ENCODE measurements at regions not wholly inside any gene's neighbourhood (a gene's known extent, or its start where the extent isn't known, plus 50 kb on each side); places are given as distances from the start of the nearest gene placed in this dataset.

DNA sequence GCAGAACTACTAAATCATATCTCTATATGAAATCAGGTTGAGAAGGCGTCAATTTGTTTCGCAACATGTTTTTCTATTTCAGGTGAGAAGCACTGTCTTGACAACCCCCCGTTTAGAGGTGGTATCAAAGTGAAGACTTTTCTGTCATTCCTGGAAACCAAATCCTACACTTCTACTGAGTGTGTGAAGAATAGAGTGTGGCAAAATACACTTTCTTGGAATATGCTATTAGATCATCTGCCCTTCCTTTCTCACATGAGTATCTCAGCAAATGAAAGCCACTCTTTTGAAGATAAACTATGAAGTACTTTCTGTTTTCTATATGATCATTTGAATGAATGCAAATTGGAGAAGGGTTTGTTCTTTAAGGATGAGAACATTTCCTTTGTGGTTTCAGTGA is 174.0 kb upstream of the FMR1 start:
- Mint-ChIP-seq H3K36me3 (no peaks in the 10 kb centered on the region), H3K27ac (peak overlapping the region in 2 of 6 donors; percentile 8 to 12)

DNA sequence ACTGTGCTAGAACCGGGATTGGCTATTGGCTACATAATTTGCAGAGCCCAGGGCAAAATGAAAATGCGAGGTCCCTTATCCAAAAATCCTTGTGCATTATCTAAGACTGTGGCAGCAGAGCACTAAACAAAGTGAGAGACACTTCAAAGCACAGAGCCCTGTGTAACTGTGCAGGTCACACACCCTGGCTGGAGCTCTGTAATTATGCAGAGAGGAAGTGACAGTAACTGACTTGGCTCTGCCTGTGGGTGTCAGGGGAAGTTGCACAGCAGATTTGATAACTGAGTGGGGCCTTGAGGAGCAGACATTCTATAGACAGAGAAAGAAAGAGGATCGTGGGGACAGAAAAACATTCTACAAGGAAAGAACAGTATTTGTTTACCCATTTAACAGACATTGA is 173.5 kb upstream of the FMR1 start:
- H3K27ac Mint-ChIP-seq: peak overlapping the region in 2 of 6 donors; percentile 4 to 29
- no peaks in the 10 kb centered on the region for H3K36me3 Mint-ChIP-seq
- peaks cover 0 to 5% (median 5%) of the 10 kb centered on the region in 3 donors for H3K27me3 Mint-ChIP-seq (ENCODE audit: low read depth in 3 of 3)
- no peak for DNase-seq
- peak overlapping the region in 1 of 5 donors; percentile 43 for H3K4me3 Mint-ChIP-seq
- H3K9me3 Mint-ChIP-seq: no peaks in the 10 kb centered on the region
- peaks cover 0 to 6% of the 10 kb centered on the region in 2 donors for H3K4me1 Mint-ChIP-seq

More for the DNA sequence above, 174.0 kb upstream of the FMR1 start:
- peaks cover 0 to 6% of the 10 kb centered on the region in 2 donors for H3K4me1 Mint-ChIP-seq
- peaks cover 0 to 5% (median 5%) of the 10 kb centered on the region in 3 donors for H3K27me3 Mint-ChIP-seq (ENCODE audit: low read depth in 3 of 3)
- DNase-seq: no peak
- peak overlapping the region in 1 of 5 donors; percentile 43 for H3K4me3 Mint-ChIP-seq
- H3K9me3 Mint-ChIP-seq: no peaks in the 10 kb centered on the region

DNA sequence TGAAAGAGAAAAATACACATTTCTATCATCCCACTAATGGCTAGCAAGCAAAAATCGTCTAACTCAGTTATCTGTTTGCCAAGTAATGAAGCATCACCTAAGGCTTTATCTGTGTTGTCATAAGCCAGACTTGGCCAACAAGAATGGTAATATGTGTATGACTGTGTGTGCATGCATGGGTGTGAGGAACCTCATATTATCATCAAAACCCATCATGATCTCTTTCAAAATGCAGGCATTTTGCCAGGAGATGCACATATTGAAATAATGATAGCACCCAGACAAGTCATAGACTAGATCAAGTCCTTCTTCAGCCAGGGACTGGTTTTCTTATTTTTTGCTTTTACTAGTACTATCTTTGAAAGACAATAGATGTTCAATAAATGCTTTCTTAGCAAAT is 172.5 kb upstream of the FMR1 start:
- no peak for DNase-seq
- H3K27me3 Mint-ChIP-seq (ENCODE audit: low read depth in 3 of 3): peaks cover 0 to 5% (median 5%) of the 10 kb centered on the region in 3 donors

GRCh38 chrX:147741776-147742175 is 169.9 kb upstream of the FMR1 start:
- no peak overlapping the region for H3K27ac Mint-ChIP-seq
- peaks cover 0 to 2% (median 0%) of the 10 kb centered on the region in 6 donors for H3K9me3 Mint-ChIP-seq
- DNase-seq: no peak
- H3K27me3 Mint-ChIP-seq (ENCODE audit: low read depth in 3 of 3): peaks cover 1 to 7% (median 3%) of the 10 kb centered on the region in 3 donors
- H3K36me3 Mint-ChIP-seq: no peaks in the 10 kb centered on the region
- H3K4me3 Mint-ChIP-seq: no peak overlapping the region
- H3K4me1 Mint-ChIP-seq: peaks cover 0 to 6% of the 10 kb centered on the region in 2 donors

More for the DNA sequence above, 172.5 kb upstream of the FMR1 start:
- Mint-ChIP-seq H3K4me3 (no peak overlapping the region), H3K36me3 (no peaks in the 10 kb centered on the region), H3K4me1 (peaks cover 0 to 6% of the 10 kb centered on the region in 2 donors), H3K9me3 (no peaks in the 10 kb centered on the region), H3K27ac (no peak overlapping the region)

- Mint-ChIP-seq H3K27me3 (ENCODE audit: low read depth in 3 of 3) (peaks cover 2 to 5% (median 3%) of the 10 kb centered on the region in 3 donors), H3K4me3 (no peak overlapping the region)
Observed at GRCh38 chrX:147749308-147749707, 162.4 kb upstream of the FMR1 start.

DNA sequence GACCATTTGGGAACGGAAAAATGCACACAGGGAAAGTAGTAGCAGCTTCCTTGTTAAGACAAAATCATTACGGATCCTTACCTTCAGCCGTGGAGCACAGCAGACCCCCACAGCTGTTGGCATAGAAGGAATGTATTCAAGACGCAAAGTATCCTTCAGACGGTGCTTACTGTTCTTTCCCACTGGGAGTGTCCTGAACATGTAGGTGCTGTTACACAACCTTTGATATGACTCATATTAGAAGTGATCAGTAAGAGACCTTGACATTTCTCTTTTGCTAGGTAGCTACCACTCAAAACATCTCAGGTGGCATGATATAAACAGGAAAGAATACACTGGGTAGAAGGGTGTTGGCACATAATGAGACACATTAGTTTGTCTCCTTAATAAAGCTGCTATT is 154.0 kb upstream of the FMR1 start:
- H3K27ac Mint-ChIP-seq: no peak overlapping the region
- H3K4me3 Mint-ChIP-seq: no peak overlapping the region
- no peak for DNase-seq
- H3K27me3 Mint-ChIP-seq (ENCODE audit: low read depth in 3 of 3): peaks cover 0 to 2% (median 2%) of the 10 kb centered on the region in 3 donors
- no peaks in the 10 kb centered on the region for H3K4me1 Mint-ChIP-seq
- no peaks in the 10 kb centered on the region for H3K36me3 Mint-ChIP-seq
- peaks cover 0 to 3% (median 0%) of the 10 kb centered on the region in 6 donors for H3K9me3 Mint-ChIP-seq

More at GRCh38 chrX:147749308-147749707, 162.4 kb upstream of the FMR1 start:
- no peak for DNase-seq
- peaks cover 0 to 2% (median under 1%) of the 10 kb centered on the region in 6 donors for H3K9me3 Mint-ChIP-seq
- no peak overlapping the region for H3K27ac Mint-ChIP-seq
- H3K4me1 Mint-ChIP-seq: no peaks in the 10 kb centered on the region
- H3K36me3 Mint-ChIP-seq: no peaks in the 10 kb centered on the region

- Mint-ChIP-seq H3K4me3 (no peak overlapping the region), H3K27me3 (ENCODE audit: low read depth in 3 of 3) (peaks cover 0 to 2% (median 0%) of the 10 kb centered on the region in 3 donors), H3K36me3 (no peaks in the 10 kb centered on the region), H3K9me3 (no peaks in the 10 kb centered on the region), H3K27ac (no peak overlapping the region), H3K4me1 (peaks cover 0 to 4% of the 10 kb centered on the region in 2 donors)
- DNase-seq: no peak
Observed at GRCh38 chrX:147763131-147763530, 148.6 kb upstream of the FMR1 start.

DNA sequence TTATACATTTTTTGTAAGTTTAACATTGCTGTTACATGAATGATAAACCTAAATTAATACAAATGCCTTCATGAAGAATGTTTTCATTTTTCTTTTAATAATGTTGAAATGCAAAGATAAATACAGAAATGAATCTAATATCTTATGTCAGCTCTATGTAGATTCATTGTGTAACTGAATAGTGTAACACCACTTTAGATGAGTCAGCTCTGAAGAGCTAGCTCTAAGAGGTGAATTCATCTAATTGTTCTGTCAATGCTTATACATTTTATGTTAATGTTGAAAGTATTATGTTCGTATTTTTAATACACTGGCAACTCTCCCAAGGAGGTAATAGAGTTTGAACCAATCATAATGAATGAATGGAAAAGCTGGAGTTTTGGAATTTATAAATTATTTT is 146.9 kb upstream of the FMR1 start:
- H3K27me3 Mint-ChIP-seq (ENCODE audit: low read depth in 3 of 3): peaks cover 0 to 6% (median 0%) of the 10 kb centered on the region in 3 donors
- no peaks in the 10 kb centered on the region for H3K9me3 Mint-ChIP-seq
- no peak overlapping the region for H3K4me3 Mint-ChIP-seq
- H3K27ac Mint-ChIP-seq: no peak overlapping the region
- H3K4me1 Mint-ChIP-seq: peaks cover 0 to 4% of the 10 kb centered on the region in 2 donors
- H3K36me3 Mint-ChIP-seq: no peaks in the 10 kb centered on the region
- no peak for DNase-seq

DNA sequence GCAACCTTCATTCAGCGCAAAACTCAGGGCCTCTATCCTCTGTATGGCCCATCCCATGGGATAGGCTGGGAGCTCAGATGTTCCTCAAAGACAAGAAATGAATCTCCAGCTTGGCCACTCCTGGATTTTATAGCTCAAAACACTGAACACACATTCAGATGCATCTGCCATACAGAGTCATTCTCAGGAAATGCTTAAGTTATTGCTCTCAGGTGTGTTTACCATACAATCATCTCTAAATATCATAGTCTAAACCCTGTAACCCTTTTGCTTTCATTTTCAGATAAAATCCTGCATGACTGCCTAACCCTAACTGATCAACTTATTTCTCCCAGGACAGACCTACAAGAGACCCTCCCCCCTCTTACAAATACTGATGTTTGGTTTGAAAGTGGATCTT is 140.9 kb upstream of the FMR1 start:
- peaks cover 0 to 9% (median 4%) of the 10 kb centered on the region in 3 donors for H3K27me3 Mint-ChIP-seq (ENCODE audit: low read depth in 3 of 3)

GRCh38 chrX:147776988-147777387 is 134.7 kb upstream of the FMR1 start:
- Mint-ChIP-seq H3K36me3 (no peaks in the 10 kb centered on the region), H3K9me3 (no peaks in the 10 kb centered on the region), H3K27ac (no peak overlapping the region)

More for the DNA sequence above, 140.9 kb upstream of the FMR1 start:
- no peaks in the 10 kb centered on the region for H3K9me3 Mint-ChIP-seq
- H3K36me3 Mint-ChIP-seq: no peaks in the 10 kb centered on the region
- H3K4me3 Mint-ChIP-seq: no peak overlapping the region
- no peak for DNase-seq
- H3K4me1 Mint-ChIP-seq: no peaks in the 10 kb centered on the region
- H3K27ac Mint-ChIP-seq: no peak overlapping the region

DNA sequence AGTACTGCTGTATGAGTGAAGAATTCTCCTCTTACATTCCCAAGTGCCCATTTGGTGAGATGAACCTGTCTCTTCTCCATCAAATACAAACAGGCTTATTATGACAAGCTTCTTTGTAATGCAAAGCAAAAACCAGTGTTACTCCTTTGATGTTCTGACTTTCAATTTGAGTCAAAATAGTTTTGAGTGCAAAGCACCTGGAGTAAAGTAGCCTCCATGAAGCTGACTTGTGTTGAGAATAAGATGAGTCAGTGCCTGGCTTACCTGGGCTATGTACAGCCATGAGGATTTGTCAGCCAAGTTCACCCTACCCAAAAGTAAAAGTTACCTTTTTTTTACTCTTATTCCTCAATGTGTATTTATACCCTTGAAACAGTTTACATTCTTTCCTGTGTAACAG is 132.5 kb upstream of the FMR1 start:
- H3K27me3 Mint-ChIP-seq (ENCODE audit: low read depth in 3 of 3): peaks cover 0 to 6% (median 0%) of the 10 kb centered on the region in 3 donors
- H3K9me3 Mint-ChIP-seq: no peaks in the 10 kb centered on the region
- H3K4me3 Mint-ChIP-seq: no peak overlapping the region
- H3K27ac Mint-ChIP-seq: no peak overlapping the region
- H3K36me3 Mint-ChIP-seq: no peaks in the 10 kb centered on the region
- no peak for DNase-seq
- H3K4me1 Mint-ChIP-seq: no peaks in the 10 kb centered on the region

More at GRCh38 chrX:147776988-147777387, 134.7 kb upstream of the FMR1 start:
- no peak overlapping the region for H3K4me3 Mint-ChIP-seq
- H3K4me1 Mint-ChIP-seq: no peaks in the 10 kb centered on the region
- peaks cover 0 to 9% (median 0%) of the 10 kb centered on the region in 3 donors for H3K27me3 Mint-ChIP-seq (ENCODE audit: low read depth in 3 of 3)
- DNase-seq: no peak

DNA sequence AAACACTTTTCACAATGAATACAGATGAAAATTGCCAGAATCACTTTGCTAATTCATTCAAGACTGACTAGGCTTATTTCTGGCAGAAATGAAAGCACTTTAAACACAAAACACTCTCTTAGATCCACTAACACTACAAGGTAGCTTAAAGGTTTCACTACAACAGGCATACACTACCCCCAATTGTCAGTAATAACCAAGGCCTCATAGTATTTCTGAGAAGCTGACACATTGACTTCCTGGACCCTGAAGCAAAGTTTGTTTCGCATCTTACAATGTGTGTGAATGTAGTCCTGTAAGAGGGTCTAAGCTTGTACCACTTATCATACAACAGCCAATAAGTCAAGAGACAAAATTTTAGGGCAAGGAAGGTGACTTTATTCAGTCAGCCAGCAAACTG is 129.9 kb upstream of the FMR1 start:
- H3K36me3 Mint-ChIP-seq: no peaks in the 10 kb centered on the region
- H3K4me1 Mint-ChIP-seq: no peaks in the 10 kb centered on the region
- H3K9me3 Mint-ChIP-seq: no peaks in the 10 kb centered on the region
- H3K27ac Mint-ChIP-seq: no peak overlapping the region
- no peak overlapping the region for H3K4me3 Mint-ChIP-seq
- DNase-seq: no peak
- H3K27me3 Mint-ChIP-seq (ENCODE audit: low read depth in 3 of 3): peaks cover 0 to 6% (median 0%) of the 10 kb centered on the region in 3 donors

GRCh38 chrX:147788641-147789350 is 122.9 kb upstream of the FMR1 start:
- no peaks in the 10 kb centered on the region for H3K4me1 Mint-ChIP-seq
- H3K36me3 Mint-ChIP-seq: no peaks in the 10 kb centered on the region
- no peak overlapping the region for H3K27ac Mint-ChIP-seq
- H3K4me3 Mint-ChIP-seq: no peak overlapping the region
- no peak for DNase-seq
- H3K27me3 Mint-ChIP-seq (ENCODE audit: low read depth in 3 of 3): peaks cover 1 to 2% (median 2%) of the 10 kb centered on the region in 3 donors
- H3K9me3 Mint-ChIP-seq: no peaks in the 10 kb centered on the region

DNA sequence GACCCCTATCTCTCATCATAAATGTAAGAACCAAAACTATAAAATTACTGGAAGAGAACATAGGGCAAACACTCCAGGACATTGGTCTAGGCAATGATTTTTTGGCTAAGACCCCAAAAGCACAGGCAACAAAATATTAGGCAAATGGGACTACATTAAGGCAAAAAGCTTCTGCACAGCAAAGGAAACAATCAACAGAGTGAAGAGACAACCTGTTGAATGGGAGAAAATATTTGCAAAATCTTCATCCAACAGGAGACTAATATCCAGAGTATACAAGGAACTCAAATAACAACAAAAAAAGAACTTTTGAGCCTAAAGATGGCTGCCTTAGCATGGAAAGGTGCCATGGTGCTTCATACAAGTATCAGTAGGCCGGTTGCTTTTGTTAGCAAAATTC is 111.1 kb upstream of the FMR1 start:
- H3K4me3 Mint-ChIP-seq: no peak overlapping the region
- no peak overlapping the region for H3K27ac Mint-ChIP-seq
- H3K4me1 Mint-ChIP-seq: no peaks in the 10 kb centered on the region
- H3K36me3 Mint-ChIP-seq: no peaks in the 10 kb centered on the region
- peaks cover 0 to 3% (median 0%) of the 10 kb centered on the region in 6 donors for H3K9me3 Mint-ChIP-seq
- peaks cover 0 to 3% (median 2%) of the 10 kb centered on the region in 3 donors for H3K27me3 Mint-ChIP-seq (ENCODE audit: low read depth in 3 of 3)
- DNase-seq: no peak
